K562 (cell line): ENCODE measurements at regions not wholly inside any gene's neighbourhood (a gene's known extent, or its start where the extent isn't known, plus 50 kb on each side); places are given as distances from the start of the nearest gene placed in this dataset.
"Not testable (repeated sequence)": the region's sequence is repeated elsewhere in the genome, so short reads cannot be mapped to it uniquely, and the experiment has no call there.

Experiments
- CEBPB ChIP-seq: fragments of 450-650 bp; IDR thresholded peaks from 2 replicates; pipeline ENCODE4 v1.6.1; 2016; ENCODE audit warnings: missing genetic modification characterization, missing compliant biosample characterization
- CTCFL ChIP-seq: IDR thresholded peaks from 2 replicates; pipeline ENCODE4 v1.6.1; 2011; ENCODE audit warnings: borderline replicate concordance, low read depth, mild to moderate bottlenecking, moderate library complexity, low read length; ENCODE audit not compliant: insufficient read depth, poor library complexity, severe bottlenecking
- E2F3 ChIP-seq: fragments of 250-450 bp; sonication (Bioruptor Pico); IDR thresholded peaks from 2 replicates; pipeline ENCODE4 v1.4.0; 2020; ENCODE audit warnings: mild to moderate bottlenecking
- EP300 ChIP-seq: IDR thresholded peaks from 2 replicates; pipeline ENCODE4 v1.6.1; 2012; ENCODE audit warnings: low read length, improper control_type of control experiment
- POLR2AphosphoS5 ChIP-seq: IDR thresholded peaks from 2 replicates; pipeline ENCODE4 v1.6.1; 2011; ENCODE audit warnings: mild to moderate bottlenecking, low read depth, low read length, moderate library complexity; ENCODE audit not compliant: control insufficient read depth, insufficient read depth
- TAF1 ChIP-seq: IDR thresholded peaks from 2 replicates; pipeline ENCODE4 v1.6.1; 2011; ENCODE audit warnings: mild to moderate bottlenecking, low read length, moderate library complexity; ENCODE audit not compliant: insufficient read depth, control insufficient read depth, severe bottlenecking; ENCODE audit errors: extremely low read depth
- TBP ChIP-seq: optimal IDR thresholded peaks from 2 replicates; pipeline ENCODE3; 2011; ENCODE audit warnings: low read depth, low read length, improper control_type of control experiment

- not testable (repeated sequence) for TF ChIP-seq E2F3 (CRISPR knock-in tag); TAF1; POLR2AphosphoS5; TBP; CTCFL; CEBPB (tag); EP300
Measured at GRCh38 chr7:81858820-81859219, 89.0 kb upstream of the HGF start.
